NCI-H345 (cell line): ENCODE measurements at regions not wholly inside any gene's neighbourhood (a gene's known extent, or its start where the extent isn't known, plus 50 kb on each side); places are given as distances from the start of the nearest gene placed in this dataset.

Experiments
- DNase-seq: peaks from one replicate; lab custom pipeline; 2025; lab: John Stamatoyannopoulos, UW

DNA sequence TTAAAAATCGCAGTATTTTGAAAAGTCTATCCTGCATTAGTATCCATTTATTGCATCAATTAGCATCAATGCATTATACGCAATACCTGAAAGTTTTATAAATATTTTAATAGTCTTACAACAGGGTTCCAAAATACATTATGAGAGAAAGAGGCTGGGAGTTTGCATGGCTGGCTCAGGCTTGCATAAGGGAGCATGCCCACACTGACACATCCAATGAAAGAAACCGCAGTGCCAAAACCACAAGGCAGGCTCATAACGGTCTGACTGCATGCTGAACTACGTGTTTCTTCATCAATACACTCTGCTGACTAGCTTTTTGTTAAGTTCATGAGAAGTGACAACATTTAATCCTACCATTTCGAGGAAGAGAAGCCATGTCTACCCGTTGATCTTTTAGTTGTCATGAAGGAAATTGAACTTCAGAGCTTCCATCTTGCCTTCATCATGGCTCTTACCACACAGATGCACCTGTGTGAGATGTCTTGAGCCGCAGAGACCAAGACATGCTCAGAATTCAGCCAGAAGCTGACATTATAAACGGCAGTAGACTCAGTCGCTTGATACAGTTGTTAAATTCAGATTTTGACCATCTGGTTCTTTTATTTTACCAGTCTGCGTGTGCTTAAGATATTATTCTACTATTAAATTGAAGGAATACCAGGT is 168.8 kb upstream of the FRG1 start:
- no peak for DNase-seq

DNA sequence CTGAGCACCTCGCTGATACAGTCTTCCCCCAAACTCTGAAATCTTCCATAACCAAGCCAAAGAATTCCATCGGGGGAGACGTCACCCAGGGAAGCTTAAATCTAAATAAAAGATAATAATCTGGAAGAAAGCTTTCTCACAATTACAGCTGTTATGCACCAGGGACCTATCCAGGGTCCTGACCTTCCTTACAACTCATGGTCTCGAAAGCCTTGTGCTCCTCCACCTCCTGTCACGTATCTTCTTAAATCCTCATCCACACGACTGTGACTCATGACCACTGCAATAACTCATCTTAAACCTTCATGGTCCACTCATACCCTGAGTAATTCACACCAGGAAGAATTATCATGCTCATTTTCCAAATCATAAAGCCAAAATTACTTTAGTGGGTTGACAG is 166.8 kb upstream of the FRG1 start:
- no peak for DNase-seq

DNA sequence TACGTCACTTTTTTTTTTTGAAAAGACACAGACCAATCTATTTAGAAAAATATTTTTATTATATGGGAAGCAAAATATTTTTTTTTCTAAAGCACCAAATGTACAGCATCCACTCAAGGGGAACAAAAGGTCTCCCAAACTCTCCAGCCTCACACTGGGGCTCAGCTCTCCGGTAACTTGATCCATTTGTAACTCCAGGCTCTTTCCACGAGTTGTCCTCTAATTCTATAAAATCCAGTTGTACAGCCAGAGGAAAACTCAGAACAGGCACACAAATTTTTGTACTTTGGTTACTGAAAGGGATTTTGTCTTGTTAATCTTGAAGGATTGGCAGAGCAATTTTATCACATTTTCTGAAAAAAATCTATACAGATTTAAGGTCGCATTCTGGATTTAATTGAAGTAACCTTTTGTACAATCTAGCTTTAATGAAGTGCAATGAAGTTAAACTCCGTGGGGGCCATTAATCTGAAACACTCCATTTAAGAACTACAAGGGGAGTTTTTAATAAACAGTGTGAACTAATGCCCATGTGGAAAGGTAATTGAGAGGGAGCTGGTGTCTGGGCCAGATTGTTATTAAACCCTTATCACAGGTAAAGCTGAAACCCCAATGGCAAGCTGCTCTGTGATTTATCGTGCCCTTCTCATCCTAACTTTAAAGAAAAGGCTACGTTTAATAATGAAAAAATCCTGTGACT is 161.2 kb upstream of the FRG1 start:
- no peak for DNase-seq

DNA sequence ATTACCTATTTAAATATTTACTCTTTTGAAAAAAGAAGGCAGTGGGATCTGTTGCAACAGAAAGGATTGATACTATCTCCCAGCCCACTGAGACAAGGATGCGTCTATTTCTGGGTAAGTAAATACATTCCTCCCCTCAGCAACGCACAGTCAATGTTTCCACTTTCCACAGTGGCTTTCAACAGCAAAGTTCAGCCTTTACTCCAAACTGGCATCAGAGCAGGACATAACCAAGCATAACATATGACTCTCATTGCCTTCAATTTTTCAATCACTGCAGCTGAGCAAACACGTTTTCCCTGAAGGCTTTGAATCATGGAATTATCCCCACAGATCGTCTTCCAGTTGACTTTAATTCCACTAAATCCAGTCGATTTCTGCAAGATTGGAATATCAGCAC is 160.3 kb upstream of the FRG1 start:
- DNase-seq = no peak

DNA sequence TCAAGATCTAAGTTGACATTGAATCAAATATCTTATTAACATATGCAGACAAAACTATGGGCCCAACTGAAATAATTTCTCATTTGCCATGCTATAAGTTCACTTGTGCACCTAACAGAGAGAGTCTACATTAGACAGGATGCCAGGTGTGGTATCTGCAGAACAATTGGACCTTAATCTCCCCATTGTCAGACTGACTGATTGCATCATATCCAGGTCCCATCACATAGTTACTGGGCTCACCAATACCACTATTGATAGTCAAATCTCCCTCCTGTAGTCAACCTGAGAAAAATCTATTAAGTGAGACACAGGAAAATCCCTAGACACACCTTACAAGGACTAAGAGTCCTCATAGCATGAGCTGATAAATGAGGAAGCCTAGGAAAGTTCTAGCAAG is 156.0 kb upstream of the FRG1 start:
- DNase-seq = no peak

DNA sequence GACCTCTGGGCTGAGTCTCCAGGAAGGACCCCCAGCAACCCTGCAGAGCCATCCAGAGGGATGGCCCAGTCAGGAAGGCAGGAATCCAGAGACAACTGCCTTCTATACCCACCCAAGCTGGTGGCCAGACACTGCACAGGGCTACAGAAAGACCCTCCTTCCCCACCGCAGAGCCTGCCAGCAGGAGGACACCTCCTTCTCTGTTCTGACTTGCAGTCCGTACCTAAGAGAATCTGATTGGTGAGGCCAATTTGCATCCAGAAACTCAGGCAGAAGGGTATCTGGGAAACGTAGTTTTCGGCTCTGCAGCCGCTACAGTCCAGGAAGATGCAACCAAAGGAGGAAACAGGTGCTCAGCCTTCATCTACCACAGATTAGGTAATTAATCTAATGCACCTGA is 155.4 kb upstream of the FRG1 start:
- no peak for DNase-seq

DNA sequence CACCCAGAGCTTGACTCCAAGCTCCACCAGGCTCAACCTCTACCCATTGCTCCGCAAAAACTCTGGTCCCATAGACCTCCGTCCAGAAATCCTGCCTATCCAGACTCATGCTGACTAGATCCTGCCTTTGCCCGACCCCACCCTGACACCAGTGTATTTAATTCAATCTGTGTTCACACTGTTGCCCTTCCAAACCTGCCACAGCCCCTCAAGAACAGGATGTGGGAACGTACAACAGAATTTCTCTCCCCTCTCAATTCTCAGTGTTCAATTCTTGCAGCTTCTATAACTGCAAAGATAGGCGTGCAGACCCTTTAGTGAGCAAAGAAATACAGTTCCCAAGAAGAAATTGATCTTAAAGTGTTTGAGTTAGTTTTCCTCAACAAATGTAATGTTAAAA is 154.2 kb upstream of the FRG1 start:
- DNase-seq = no peak

DNA sequence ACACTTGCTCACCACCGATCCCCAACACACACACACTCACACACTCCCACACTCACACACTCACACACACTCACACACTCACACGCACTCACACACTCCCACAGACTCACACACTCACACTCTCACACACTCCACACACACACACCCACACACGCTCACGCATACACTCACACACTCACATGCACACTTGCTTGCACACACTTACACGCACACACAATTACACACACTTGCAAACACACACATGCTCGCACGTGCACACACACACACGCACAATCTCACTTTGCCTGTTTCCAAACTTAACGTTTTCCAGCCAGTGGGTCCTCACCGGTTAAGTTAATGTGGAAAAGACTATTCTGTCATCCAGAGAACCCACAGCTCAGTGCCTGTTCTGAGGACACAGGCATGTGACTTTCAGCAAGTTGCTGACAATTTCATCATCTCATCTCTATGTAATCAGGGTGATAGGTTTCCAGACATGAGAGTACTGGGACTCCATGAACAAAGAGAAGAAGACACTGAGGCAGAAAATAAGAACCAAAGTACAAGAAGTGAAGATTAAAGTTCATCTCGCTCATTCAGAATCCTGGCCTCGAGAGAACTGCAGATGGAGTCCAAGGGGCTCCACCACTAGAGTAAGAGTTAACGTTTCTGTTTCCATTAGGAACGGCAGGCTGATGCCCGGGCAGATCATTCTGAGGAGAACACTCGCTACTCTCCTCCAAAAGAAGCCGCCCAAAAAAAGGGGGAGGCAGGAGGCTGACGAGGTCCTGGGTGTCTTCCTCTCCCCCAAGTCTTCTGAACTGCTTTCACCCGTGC is 153.2 kb upstream of the FRG1 start:
- no peak for DNase-seq

DNA sequence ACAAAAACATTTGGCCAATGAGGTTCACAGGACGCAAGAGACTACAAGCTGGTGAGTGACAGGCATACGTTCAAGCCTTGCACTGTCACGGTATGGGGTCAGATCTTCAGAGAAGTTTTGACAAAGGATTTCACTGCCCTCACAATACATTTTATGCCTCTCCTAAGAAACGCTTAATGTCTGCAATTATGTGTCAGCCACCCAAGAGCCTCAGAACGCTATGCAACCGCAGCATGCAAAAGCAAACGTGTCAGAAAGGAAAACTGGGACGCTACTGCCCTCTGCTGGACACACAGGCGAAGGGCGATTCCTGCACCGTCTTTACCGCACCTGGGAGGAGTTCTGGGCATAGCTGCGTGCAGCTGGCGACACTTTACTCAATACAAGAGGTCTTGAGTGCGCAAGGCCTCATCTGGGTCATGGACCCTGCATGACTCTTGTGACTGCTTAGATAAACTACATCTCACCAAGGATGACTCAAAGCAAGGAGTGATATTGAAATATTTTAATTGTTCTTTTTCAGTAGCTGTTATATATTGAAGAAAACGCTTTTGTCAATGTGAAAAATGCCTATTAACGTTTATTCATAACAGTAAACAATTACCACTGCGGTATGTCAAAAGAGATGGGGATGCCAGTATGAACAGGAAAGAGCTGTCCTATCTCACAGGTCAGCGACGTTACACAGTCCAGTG is 147.6 kb upstream of the FRG1 start:
- peak; percentile 47 for DNase-seq

DNA sequence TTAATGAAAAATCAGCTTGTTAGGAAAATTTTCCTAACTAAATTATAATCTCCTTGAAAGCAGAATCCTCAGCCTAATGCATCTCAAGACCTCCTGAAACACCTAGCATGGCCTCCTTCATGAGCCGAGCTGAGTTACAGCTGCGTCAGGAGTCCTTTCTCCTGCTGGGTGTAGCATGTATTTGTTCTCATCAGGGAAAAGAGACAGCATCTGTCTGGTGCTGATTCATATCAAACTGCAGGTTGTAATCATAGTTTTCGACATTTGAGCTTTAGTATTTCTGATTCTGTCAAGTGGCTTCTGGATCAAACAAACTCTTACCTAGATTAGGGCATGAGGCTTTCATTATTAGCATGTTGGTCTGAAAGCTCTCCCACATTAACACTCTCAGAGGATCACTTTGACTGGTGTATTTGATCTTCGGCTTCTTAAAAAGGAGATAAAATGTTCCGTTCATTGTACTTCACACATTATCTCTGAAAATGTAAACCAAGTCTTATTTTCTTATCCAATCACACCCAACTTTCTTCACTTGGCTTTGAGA is 140.1 kb upstream of the FRG1 start:
- no peak for DNase-seq

DNA sequence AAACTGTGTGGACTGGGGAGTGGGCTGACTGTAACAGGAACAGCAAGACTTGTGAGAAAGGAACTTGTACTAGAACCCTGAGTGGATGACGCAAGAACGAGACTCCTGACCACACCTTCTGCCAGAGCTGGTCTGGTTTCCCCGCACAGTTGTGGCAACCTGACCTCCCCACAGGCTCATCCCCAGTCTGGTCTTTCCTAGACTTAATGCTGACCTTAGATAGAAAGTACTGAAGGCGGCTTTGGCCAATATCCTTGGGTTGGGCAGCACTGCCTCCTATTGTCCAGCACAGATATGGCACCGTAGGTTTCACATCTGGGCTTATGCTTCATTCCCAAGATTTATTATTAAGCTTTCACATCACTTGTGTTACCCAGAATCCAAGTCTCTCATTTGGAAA is 137.8 kb upstream of the FRG1 start:
- no peak for DNase-seq

DNA sequence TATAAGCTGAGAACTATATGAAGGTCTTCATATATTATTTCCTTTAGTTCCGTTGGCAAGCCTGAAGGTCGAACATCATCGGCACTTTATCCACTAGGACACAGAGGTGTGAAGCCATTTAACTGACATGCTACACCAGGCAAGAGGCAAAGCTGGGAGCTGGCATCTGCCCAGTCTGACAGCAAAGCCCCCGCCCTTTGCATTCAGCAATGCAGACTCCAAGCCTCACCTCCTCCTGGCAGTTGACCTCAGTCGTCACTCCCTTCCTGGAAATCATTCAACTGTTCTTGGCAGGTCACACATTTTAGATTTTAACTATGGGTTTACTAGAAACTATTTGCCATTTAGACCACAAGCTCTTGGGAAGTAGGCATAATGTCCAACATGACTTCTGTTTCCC is 135.8 kb upstream of the FRG1 start:
- no peak for DNase-seq

DNA sequence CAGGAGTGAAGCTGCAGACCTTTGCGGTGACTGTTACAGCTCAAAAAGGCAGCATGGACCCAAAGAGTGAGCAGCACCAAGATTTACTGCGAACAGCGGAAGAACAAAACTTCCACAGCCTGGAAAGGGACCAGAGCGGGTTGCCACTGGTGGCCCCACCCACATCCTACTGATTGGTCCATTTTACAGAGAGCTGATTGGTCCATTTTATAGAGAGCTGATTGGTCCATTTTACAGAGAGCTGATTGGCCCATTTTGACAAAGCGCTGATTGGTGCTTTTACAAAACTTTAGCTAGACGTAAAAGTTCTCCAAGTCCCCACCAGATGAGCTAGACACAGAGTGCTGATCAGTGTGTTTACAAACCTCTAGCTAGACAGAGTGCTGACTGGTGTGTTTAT is 134.2 kb upstream of the FRG1 start:
- DNase-seq = no peak

DNA sequence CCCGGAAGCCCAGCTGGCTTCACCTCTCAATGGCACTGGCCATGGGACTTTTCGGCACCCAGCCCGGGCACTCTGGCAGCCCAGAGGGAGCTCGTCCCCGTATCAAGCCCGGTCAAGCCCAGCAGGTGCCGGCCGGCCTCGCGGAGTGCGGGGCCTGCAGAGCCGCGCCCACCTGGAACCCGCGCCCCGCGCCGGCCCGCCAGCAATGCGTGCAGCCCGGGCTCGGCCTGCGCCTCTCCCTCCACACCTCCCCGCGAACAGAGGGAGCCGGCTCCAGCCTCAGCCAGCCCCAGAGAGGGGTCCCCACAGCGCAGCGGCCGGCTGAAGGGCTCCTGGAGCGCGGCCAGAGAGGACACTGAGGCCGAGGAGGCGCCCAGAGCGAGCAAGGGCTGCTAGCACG is 133.6 kb upstream of the FRG1 start:
- no peak for DNase-seq

DNA sequence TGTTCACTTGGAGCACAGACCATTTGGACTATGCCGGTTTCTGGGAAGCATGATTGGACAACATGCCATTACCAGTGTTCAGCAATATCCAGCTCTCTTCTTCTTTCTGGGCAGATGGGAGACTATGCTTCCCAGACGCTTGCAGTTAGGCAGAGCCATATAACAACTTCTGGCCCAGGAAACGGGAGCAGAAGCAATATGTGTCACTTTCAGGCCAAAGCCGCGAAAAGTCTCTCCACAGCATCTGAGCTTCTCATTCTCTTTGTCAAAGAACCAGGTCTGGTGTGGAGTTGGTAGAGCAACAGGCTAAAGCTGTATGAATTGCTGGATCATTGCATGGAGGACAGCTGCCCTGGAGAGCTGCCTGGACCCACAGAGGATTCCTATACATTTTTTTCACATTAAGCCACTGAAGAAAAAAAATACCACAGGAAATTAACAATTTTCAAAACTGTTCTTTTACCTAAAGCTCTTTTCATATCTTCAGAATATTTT is 131.4 kb upstream of the FRG1 start:
- no peak for DNase-seq

DNA sequence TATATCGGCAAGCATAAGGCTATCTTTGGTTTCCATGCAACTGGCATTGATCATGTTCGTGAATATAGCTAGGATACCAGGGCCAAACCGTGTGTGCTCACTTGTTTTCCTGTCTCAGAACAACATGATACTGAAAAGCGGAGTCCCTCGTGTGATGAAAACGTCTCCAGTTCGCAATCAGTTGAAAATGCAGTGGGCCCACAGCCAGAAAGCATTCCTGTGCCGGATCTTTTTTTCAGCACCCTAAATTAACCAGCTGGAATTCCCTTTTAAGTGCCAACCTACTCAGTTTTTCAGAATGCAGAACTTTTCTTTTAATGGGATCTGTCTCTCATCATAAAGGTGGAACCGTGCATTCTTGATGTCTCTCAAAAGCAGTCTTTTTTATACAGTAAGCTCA is 130.8 kb upstream of the FRG1 start:
- DNase-seq = no peak

DNA sequence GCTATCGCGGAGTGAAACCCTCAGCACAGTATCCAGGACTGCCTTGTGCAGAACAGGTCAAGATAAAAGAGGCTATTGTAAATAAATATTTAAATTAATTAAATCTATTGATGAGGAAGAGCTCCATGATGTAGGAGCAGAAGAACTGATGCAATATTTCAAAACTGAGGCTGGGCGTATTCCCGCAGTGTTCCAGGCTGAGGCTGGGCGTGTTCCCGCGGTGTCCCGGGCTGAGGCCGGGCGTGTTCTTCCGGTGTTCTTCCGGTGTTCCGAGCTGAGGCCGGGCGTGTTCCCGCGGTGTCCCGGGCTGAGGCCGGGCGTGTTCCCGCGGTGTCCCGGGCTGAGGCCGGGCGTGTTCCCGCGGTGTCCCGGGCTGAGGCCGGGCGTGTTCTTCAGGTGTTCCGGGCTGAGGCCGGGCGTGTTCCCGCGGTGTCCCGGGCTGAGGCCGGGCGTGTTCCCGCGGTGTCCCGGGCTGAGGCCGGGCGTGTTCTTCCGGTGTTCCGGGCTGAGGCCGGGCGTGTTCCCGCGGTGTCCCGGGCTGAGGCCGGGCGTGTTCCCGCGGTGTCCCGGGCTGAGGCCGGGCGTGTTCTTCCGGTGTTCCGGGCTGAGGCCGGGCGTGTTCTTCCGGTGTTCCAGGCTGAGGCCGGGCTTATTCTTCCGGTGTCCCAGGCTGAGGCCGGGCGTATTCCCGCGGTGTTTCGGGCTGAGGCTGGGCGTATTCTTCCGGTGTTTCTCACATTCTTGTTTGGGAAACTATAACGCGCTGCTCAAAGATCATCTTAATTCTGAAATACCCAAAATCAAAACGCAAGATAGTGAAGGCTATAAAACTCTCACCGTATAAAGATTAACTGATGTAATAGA is 130.1 kb upstream of the FRG1 start:
- peak; percentile 48 for DNase-seq

DNA sequence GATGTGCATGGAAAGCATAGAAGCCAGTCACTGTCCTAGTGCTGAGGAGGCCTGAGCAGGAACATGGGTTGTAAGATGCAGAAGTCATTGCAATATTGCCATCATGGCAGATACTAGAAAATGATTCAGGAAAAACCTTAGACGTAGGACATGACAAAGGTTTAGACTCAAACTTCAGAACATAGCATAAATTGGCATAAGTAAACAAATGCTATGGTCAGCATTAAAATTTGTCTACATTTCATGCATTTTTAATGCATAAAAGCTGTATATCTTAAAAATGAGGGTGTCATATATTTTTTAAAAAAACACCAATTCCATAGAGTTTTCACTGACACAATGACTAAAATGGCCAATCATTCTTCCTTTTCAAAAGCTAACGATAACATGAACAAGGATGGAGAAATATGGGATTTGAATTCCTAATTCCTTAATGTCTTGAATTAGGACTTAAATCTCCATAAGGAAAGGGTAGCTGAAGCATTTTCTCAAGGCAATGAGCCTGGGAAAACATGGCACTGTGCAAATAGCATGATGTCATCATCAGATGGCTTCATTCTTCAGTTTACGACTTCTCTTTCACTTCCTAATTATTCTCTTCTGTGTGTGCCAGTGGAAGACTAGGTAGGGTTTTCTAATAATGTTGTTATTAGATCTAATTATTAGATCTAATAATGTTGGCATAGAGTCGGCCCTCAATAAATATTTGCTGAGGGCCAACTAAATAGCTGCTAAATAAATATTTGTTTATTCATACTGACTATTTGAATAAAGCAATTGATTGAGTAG is 125.1 kb upstream of the FRG1 start:
- no peak for DNase-seq

DNA sequence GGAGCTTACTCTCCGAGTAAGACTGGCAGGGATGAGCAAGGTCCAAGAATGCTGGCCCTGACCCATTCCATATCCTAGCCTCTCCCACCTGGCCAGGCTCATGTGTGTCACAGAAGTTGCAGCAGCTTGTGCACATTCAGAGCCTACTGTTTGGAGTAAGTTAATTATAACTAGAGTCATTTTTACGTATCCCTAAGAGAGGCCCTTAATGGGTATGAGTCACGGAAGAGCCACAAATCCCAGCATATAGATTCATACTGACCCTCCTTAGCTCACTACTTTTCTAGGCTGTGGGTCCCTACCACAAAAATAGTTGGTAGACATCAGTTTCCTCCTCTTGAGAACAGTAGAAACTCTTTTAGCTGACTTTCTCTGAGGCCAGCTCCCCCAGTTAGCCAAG is 118.3 kb upstream of the FRG1 start:
- no peak for DNase-seq

DNA sequence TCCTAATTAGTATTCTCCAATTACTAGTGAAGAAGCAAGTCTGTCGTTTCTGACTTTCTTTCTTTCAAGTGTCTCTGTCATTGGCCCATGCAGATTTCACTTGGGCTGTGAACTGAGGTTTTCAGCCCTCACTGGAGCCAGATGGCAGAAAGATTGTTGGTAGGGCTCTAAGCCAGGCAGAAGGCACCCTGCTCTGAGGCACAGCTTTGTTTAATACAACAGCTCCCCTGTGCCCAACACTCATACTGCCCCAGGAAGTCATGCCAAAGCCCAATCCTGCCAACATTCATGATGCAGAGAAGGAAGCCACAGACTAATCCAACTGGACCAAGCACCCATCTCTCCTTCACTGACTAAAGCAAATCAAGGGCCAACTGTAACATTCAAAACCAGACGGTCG is 117.1 kb upstream of the FRG1 start:
- DNase-seq = no peak
